HUDEP-2 (cell line): ENCODE measurements at regions not wholly inside any gene's neighbourhood (a gene's known extent, or its start where the extent isn't known, plus 50 kb on each side); places are given as distances from the start of the nearest gene placed in this dataset.
"Not testable (repeated sequence)": the region's sequence is repeated elsewhere in the genome, so short reads cannot be mapped to it uniquely, and the experiment has no call there.

ENCODE experiments used
- DNase-seq, 76 experiments: peaks; one replicate each; lab custom pipeline; 2025; ENCODE audit not compliant: unreplicated experiment in 76 of 76; lab: John Stamatoyannopoulos, UW

DNA sequence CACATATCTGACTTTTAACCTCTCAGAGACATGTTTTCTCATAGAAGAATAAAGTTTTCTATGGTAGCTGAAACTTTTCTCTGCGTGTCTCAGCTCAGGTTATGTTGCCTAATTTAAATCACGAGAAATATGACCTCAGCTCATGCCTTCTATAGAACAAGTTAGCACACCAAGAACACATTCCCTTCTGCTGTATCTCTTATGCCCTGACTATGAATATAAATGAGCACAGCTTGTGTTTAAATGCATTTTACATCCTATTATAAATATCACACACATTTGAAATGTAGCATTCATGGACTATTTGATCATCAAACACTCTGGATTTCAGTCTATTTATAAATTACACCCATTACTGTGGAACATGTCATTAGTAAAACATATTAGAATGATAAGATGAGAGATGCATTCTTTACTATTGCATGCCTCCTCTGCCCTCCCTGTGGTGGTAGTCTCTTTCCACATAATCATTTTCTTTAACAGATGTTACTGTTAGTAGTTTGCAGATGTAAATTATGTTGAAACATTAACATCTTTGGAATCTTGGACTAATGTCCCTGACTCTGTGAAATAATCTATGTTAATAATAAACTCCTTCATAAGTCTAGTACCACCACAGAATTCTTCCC, 2044.9 kb upstream of the PCDH20 start:
- DNase-seq, result no peak

GRCh38 chr13:63457186-63457585, 2041.5 kb upstream of the PCDH20 start:
- DNase-seq, result no peak

DNA sequence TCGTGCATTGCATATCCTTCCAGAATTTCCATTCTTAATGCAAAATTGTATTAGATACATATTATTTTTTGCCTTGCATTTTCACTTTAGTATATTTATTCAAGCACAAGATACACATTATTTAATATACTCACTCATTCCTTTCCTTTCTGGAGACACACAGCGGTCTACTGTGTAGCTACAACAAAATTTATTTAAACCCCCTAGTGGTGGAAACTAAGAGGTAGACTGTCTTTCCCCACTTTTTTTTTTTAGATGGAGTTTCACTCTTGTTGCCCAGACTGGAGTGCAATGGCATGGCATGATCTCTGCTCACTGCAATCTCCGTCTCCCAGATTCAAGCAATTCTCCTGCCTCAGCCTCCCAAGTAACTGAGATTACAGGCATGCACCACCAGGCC, 2040.3 kb upstream of the PCDH20 start:
- DNase-seq, result peak in 1 of 76 experiments; percentile 3

DNA sequence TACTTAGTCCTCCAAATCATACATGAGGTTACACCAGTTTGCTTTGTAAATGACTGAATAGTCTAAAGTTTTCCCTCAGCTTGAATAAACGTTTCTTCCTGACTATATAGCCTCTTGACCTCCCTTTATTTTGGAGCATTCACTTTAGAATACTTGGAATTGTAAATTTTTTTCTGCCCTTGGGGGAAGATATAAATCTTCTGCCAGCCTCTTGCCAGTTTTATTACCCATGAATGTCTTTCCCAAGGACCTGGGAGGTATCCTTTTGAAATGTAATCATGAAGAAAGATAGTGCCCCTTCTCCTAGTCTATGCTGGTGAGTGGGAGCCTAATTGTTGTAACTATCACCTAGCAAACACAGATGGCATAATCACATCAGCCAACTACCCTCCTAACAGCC, 2033.9 kb upstream of the PCDH20 start:
- DNase-seq, result no peak

GRCh38 chr13:63448692-63449091, 2033.0 kb upstream of the PCDH20 start:
- DNase-seq, result no peak

GRCh38 chr13:63446329-63446728, 2030.7 kb upstream of the PCDH20 start:
- no peak for DNase-seq

- DNase-seq, result not testable (repeated sequence)
Observed at GRCh38 chr13:63444225-63444624, 2028.6 kb upstream of the PCDH20 start.

GRCh38 chr13:63438951-63439350, 2023.3 kb upstream of the PCDH20 start:
- DNase-seq, result no peak

DNA sequence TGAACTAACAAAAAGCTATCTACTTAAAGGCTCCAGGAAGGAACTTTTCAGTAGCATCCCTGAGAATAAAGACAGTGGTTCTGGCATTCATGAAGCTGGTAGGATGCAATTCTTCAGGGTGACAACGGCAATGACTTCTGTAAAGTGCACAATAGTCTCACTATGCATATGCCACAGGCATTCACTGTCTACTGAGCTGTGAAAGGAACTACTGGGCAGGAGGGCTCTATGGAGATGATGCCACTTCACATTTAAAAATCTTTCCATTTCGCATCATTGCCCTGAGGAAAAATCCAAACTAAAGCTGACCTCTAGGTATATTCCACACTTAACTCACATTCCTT, 2020.6 kb upstream of the PCDH20 start:
- no peak for DNase-seq

GRCh38 chr13:63435667-63436324, 2020.1 kb upstream of the PCDH20 start:
- DNase-seq, result peak in 6 of 76 experiments; percentile 1 to 50 (median 15)

GRCh38 chr13:63433546-63434150, 2018.0 kb upstream of the PCDH20 start:
- DNase-seq, result no peak

DNA sequence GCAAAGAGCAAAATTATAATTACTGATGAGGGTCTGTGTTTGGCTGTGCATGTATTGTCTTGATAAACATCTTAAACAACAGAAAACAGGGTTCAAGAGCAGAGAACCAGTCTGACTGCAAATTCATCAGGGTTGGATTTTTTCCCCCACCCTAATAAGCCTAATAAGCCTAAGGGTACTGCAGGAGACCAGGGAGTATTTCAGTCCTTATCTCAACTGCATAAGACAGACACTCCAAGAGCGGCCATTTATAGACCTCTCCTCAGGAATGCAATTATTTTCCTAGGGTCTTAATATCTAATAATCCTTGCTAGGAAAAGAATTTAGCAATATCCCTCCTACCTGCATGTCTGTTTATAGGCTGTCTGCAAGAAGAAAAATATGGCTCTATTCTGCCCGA, 2011.5 kb upstream of the PCDH20 start:
- no peak for DNase-seq

- DNase-seq, result no peak
Observed at GRCh38 chr13:63425131-63425530, 2009.5 kb upstream of the PCDH20 start.

DNA sequence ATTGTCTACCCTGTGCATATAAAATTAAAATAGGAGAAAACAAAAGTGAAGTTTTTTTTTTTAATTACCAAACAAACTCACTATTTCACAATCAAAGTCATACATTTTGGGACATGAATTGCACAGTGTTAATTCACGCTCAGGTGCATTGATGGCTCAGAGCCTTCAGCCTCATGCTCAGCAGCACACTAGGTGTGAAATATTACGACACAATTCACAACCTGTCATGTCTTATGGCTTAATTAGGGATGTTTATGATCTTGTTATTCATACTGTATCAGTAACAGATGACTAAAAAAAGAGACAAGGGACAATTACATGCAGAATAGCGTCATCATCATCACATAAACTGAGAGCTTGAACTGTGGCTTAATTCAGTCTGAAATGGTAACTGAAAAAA, 2005.5 kb upstream of the PCDH20 start:
- no peak for DNase-seq

GRCh38 chr13:63420685-63421084, 2005.0 kb upstream of the PCDH20 start:
- no peak for DNase-seq

DNA sequence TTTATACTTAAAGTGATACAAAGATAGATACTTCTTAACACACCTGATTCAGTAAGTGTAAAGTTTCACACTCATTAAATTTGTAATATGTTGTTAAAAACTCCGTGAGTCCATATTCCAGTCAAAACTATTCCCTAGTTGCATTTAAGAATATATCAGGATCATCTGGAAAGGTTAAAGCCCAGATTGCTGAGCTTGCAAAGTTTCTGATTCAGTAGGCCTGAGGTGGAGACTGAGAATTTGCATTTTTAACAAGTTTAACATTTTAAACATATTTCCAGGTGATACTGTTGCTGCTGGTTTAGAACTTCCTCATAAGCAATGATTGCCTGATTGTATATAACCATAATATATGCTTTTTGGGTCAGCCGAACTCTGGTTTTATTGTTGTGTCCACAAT, 1998.6 kb upstream of the PCDH20 start:
- no peak for DNase-seq

GRCh38 chr13:63409791-63410351, 1994.2 kb upstream of the PCDH20 start:
- DNase-seq, result no peak

- no peak for DNase-seq
Observed at GRCh38 chr13:63408331-63409189, 1992.9 kb upstream of the PCDH20 start.

GRCh38 chr13:63403733-63404132, 1988.1 kb upstream of the PCDH20 start:
- DNase-seq, result peak in 8 of 76 experiments; percentile 5 to 58 (median 30)

DNA sequence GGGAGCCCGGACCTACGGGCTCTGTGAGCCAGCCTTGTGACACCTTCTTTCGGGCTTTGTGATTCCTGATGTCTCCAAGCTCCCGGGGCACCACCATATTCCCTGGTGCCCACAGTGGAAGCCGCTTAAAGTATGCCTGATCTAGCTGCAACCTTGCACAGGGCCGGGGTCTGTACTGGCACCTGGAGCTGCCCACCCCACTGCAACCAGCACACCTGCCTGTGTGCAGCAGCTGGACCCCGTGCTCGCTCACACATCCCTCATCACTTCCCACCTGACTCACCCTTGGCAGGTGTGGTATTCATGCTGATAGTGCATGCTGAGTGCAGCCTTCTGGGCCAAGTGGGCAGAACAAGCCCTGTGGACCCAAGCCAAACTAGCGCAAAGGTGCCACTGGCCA, 1981.1 kb upstream of the PCDH20 start:
- no peak for DNase-seq

- DNase-seq, result peak in 2 of 76 experiments; percentile 5 to 21
Observed at GRCh38 chr13:63393112-63393511, 1977.5 kb upstream of the PCDH20 start.
